ENCODE measurements at regions not wholly inside any gene's neighbourhood (a gene's known extent, or its start where the extent isn't known, plus 50 kb on each side); places are given as distances from the start of the nearest gene placed in this dataset.

GRCh38 chrX:7218321-7219152 lies 70.6 kb upstream of the PUDP start:
- DNase-seq (ENCODE audit: low spot score), result no peak
- in situ Hi-C loops (cut with MboI; ENCODE audit: low pct_unique_long_range_greater_than_20kb, low sequenced_read_pairs, unreplicated experiment), result no loop called here
- no peak for TF ChIP-seq CTCF (IDR thresholded peaks at IDR 0.05; ENCODE audit: extremely low read depth, insufficient read depth, missing control alignments)

DNA sequence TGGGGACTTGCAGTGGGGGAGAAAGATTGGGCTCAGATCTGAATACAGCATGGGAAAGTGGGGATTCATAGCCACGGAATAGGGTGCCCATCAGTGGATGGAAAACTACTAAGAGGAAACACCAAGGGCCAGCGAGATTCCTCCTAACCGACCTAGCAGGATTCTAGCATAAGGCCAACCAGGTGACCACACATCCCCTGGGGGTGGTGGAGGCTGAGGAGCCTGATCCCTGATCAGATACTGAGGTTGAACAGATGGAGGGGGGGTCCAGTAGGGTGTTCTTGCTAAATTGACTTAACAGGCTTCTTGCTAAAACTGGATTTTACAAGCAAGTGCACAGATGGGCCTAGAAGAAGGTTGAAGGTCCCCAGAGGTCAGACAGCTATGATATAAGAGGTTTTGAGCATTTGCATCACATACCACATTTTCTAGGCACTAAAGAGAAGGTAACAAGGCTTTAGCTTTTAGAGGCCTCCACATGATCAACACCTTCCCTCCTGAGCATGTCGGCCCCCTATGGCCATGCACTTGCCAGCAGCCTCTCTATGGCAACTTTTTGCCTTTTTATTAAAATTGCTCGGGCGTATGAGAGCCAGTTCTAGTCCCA lies 69.1 kb upstream of the PUDP start:
- TF ChIP-seq CTCF (IDR thresholded peaks at IDR 0.05; ENCODE audit: extremely low read depth, insufficient read depth, missing control alignments), result no peak
- in situ Hi-C loops (cut with MboI; ENCODE audit: low pct_unique_long_range_greater_than_20kb, low sequenced_read_pairs, unreplicated experiment), result no loop called here
- DNase-seq (ENCODE audit: low spot score), result no peak

DNA sequence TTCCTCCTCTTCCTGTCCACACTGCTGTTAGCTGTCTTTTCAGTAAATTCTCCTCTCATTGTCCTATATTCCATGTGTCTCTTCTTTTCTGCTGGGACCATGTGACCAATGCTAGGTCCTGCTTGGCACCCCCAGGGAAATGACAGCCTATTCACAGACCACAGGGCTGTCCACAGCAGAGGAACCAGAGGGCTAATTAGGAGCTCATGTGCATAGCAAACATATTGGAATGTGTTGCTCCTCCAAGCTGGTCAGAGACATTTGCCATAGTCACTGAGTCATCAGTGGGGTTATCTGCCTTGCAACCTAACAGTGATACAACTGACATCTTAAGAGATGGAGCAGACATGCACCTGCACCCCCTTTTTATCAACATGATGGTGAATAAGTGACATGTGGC lies 67.9 kb upstream of the PUDP start:
- in situ Hi-C loops (cut with MboI; ENCODE audit: low pct_unique_long_range_greater_than_20kb, low sequenced_read_pairs, unreplicated experiment), result no loop called here
- no peak for TF ChIP-seq CTCF (IDR thresholded peaks at IDR 0.05; ENCODE audit: extremely low read depth, insufficient read depth, missing control alignments)
- DNase-seq (ENCODE audit: low spot score), result no peak

- in situ Hi-C loops (cut with MboI; ENCODE audit: low pct_unique_long_range_greater_than_20kb, low sequenced_read_pairs, unreplicated experiment), result no loop called here
- DNase-seq (ENCODE audit: low spot score), result no peak
- no peak for TF ChIP-seq CTCF (IDR thresholded peaks at IDR 0.05; ENCODE audit: extremely low read depth, insufficient read depth, missing control alignments)
These were observed 66.3 kb upstream of the PUDP start for GRCh38 chrX:7214251-7214650.

GRCh38 chrX:7205037-7205577 lies 57.2 kb upstream of the PUDP start:
- in situ Hi-C loops (cut with MboI; ENCODE audit: low pct_unique_long_range_greater_than_20kb, low sequenced_read_pairs, unreplicated experiment), result no loop called here
- DNase-seq (ENCODE audit: low spot score), result no peak
- no peak for TF ChIP-seq CTCF (IDR thresholded peaks at IDR 0.05; ENCODE audit: extremely low read depth, insufficient read depth, missing control alignments)

DNA sequence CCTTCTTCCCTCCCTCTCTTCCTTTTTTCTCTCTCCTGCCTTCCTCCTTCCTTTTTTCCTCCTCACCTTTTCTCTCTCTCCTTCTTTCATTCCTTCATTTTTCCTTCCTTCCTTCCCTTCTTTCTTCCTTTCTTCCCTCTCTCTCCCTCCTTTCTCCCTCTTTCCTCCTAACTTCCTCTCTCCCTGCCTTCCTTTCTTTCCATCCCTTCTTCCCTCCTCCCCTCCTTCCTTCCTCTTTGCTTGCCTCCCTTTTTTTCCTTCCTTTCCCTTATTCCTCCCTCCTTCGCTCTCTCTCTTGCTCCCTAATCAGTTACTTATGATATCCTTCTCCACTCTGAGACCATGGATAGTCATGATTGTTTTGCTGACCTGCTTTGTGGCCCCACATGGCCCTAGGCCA lies 56.7 kb upstream of the PUDP start:
- in situ Hi-C loops (cut with MboI; ENCODE audit: low pct_unique_long_range_greater_than_20kb, low sequenced_read_pairs, unreplicated experiment), result no loop called here
- no peak for TF ChIP-seq CTCF (IDR thresholded peaks at IDR 0.05; ENCODE audit: extremely low read depth, insufficient read depth, missing control alignments)

More for the DNA sequence above, 56.7 kb upstream of the PUDP start:
- no peak for DNase-seq (ENCODE audit: low spot score)

Measured in GM13977 (cell line).